Neuronal stem cell (in vitro differentiated cells): ENCODE measurements at regions not wholly inside any gene's neighbourhood (a gene's known extent, or its start where the extent isn't known, plus 50 kb on each side); places are given as distances from the start of the nearest gene placed in this dataset.

Source experiments
- DNase-seq: peaks from one replicate; pipeline ENCODE4 v3.0.0-alpha.2; 2013; ENCODE audit warnings: low spot score
- H2AFZ ChIP-seq: one replicate; pipeline ENCODE4 v1.6.1; 2013; ENCODE audit warnings: mild to moderate bottlenecking, low read length, inconsistent platforms
- H2AK5ac ChIP-seq: 2 replicates; pipeline ENCODE4 v1.6.1; 2013; ENCODE audit warnings: low read depth, mild to moderate bottlenecking, inconsistent platforms, low read length, moderate library complexity, mixed read lengths
- H2BK120ac ChIP-seq: 2 replicates; pipeline ENCODE4 v1.6.1; 2013; ENCODE audit warnings: low read depth, mild to moderate bottlenecking, inconsistent platforms, low read length, moderate library complexity, mixed read lengths
- H2BK12ac ChIP-seq: one replicate; pipeline ENCODE4 v1.6.1; 2013; ENCODE audit warnings: low read length, inconsistent platforms
- H2BK15ac ChIP-seq: 2 replicates; pipeline ENCODE4 v1.6.1; 2013; ENCODE audit warnings: mild to moderate bottlenecking, low read length, inconsistent platforms, mixed read lengths
- H2BK5ac ChIP-seq: one replicate; pipeline ENCODE4 v1.6.1; 2013; ENCODE audit warnings: inconsistent platforms, mild to moderate bottlenecking, low read length, moderate library complexity
- H3K14ac ChIP-seq: one replicate; pipeline ENCODE4 v1.6.1; 2013; ENCODE audit warnings: low read length, inconsistent platforms
- H3K18ac ChIP-seq: 2 replicates; pipeline ENCODE4 v1.6.1; 2013; ENCODE audit warnings: low read length, inconsistent platforms
- H3K23ac ChIP-seq: 2 replicates; pipeline ENCODE4 v1.6.1; 2013; ENCODE audit warnings: low read depth, mild to moderate bottlenecking, mixed read lengths, low read length, inconsistent platforms; ENCODE audit not compliant: poor library complexity
- H3K27ac ChIP-seq: replicated peaks from 3 replicates; pipeline ENCODE4 v1.5.1; 2013; ENCODE audit warnings: low read length, inconsistent platforms
- H3K27me3 ChIP-seq, 3 experiments: 2 replicates each; pipeline ENCODE4 v1.6.1; 2013; ENCODE audit warnings: low read length in 3 of 3, mild to moderate bottlenecking in 2 of 3, inconsistent platforms in 1 of 3, low read depth in 1 of 3, mixed read lengths in 1 of 3, moderate library complexity in 1 of 3; ENCODE audit not compliant: control insufficient read depth in 3 of 3, insufficient read depth in 3 of 3
- H3K36me3 ChIP-seq, 2 donors: replicated peaks in 1 of 2; 2 replicates each; pipeline ENCODE4 v1.6.1; 2013; ENCODE audit warnings: low read length in 2 of 2; ENCODE audit not compliant: control insufficient read depth in 2 of 2, insufficient read depth in 2 of 2
- H3K4ac ChIP-seq: 2 replicates; pipeline ENCODE4 v1.6.1; 2013; ENCODE audit warnings: inconsistent platforms, mild to moderate bottlenecking, low read length, moderate library complexity
- H3K4me1 ChIP-seq, 2 donors: 1 replicate in 1 of 2; 2 replicates in 1 of 2; pipeline ENCODE4 v1.6.1; 2013; ENCODE audit warnings: low read length in 2 of 2, low read depth in 1 of 2; ENCODE audit not compliant: control insufficient read depth in 2 of 2, insufficient read depth in 1 of 2
- H3K4me2 ChIP-seq: one replicate; pipeline ENCODE4 v1.6.1; 2013; ENCODE audit warnings: mild to moderate bottlenecking, low read length, inconsistent platforms; ENCODE audit not compliant: insufficient read depth, poor library complexity, severe bottlenecking
- H3K4me3 ChIP-seq, 2 donors: 2 replicates each; pipeline ENCODE4 v1.5.1; 2013; ENCODE audit warnings: low read length in 2 of 2, mild to moderate bottlenecking in 2 of 2, inconsistent platforms in 1 of 2, moderate library complexity in 1 of 2
- H3K79me1 ChIP-seq: one replicate; pipeline ENCODE4 v1.6.1; 2013; ENCODE audit warnings: low read depth, mild to moderate bottlenecking, inconsistent platforms, low read length, moderate library complexity
- H3K9ac ChIP-seq: one replicate; pipeline ENCODE4 v1.6.1; 2013; ENCODE audit warnings: mild to moderate bottlenecking, low read depth, low read length, inconsistent platforms; ENCODE audit not compliant: poor library complexity
- H3K9me3 ChIP-seq, 2 donors: replicated peaks in 1 of 2; 2 replicates each; pipeline versions ENCODE3 to v1.6.1; 2013; ENCODE audit warnings: low read length in 2 of 2, mild to moderate bottlenecking in 2 of 2, inconsistent platforms in 1 of 2, low read depth in 1 of 2, mixed read lengths in 1 of 2, moderate library complexity in 1 of 2; ENCODE audit not compliant: control insufficient read depth in 2 of 2, insufficient read depth in 1 of 2
- H4K8ac ChIP-seq: one replicate; pipeline ENCODE4 v1.6.1; 2013; ENCODE audit warnings: low read depth, mild to moderate bottlenecking, inconsistent platforms, low read length, moderate library complexity
- H4K91ac ChIP-seq: one replicate; pipeline ENCODE4 v1.6.1; 2013; ENCODE audit warnings: low read length, low read depth, mild to moderate bottlenecking, inconsistent platforms; ENCODE audit not compliant: poor library complexity
- WGBS, 2 donors: extraction: QIAGEN DNeasy Blood & Tissue Kit; methylation state at CpG; one replicate each; pipeline ENCODE4 v1.1.7; 2013; ENCODE audit warnings: missing lambda C conversion rate in 2 of 2, mixed read lengths in 1 of 2; ENCODE audit not compliant: insufficient read length in 2 of 2, insufficient replicate concordance in 1 of 2; ENCODE audit errors: extremely low coverage in 2 of 2; 5-methylcytosine and 5-hydroxymethylcytosine counted together

GRCh38 chr16:77067900-77068299, 123.1 kb upstream of the MON1B start:
- H3K9me3 ChIP-seq = no peaks in the 10 kb centered on the region
- H2BK5ac ChIP-seq = no peak overlapping the region
- H4K8ac ChIP-seq = no peak overlapping the region
- no peaks in the 10 kb centered on the region for H3K79me1 ChIP-seq
- no CpG with 5 or more reads among the region's 2 CpGs for WGBS, 2 donors
- no peak overlapping the region for H3K18ac ChIP-seq
- H2AK5ac ChIP-seq = no peak overlapping the region
- no peak overlapping the region for H2BK12ac ChIP-seq
- no peak overlapping the region for H3K9ac ChIP-seq
- H2BK120ac ChIP-seq = no peak overlapping the region
- H3K23ac ChIP-seq = no peak overlapping the region
- no peak for DNase-seq
- no peak overlapping the region for H4K91ac ChIP-seq
- no peaks in the 10 kb centered on the region for H3K36me3 ChIP-seq
- peaks cover 0 to 11% of the 10 kb centered on the region in 2 donors for H3K4me1 ChIP-seq
- H2AFZ ChIP-seq = no peak overlapping the region
- no peak overlapping the region for H3K14ac ChIP-seq
- no peaks in the 10 kb centered on the region for H3K27me3 ChIP-seq
- no peak overlapping the region for H3K4me3 ChIP-seq
- no peak overlapping the region for H3K27ac ChIP-seq
- H3K4me2 ChIP-seq = no peak overlapping the region
- no peak overlapping the region for H2BK15ac ChIP-seq
- H3K4ac ChIP-seq = no peak overlapping the region

- Histone ChIP-seq H3K4me1 (peaks cover 0 to 10% of the 10 kb centered on the region in 2 donors), H3K9me3 (no peaks in the 10 kb centered on the region), H2BK15ac (no peak overlapping the region), H3K4me3 (no peak overlapping the region), H3K9ac (no peak overlapping the region), H2BK120ac (no peak overlapping the region), H3K27ac (no peak overlapping the region), H3K23ac (no peak overlapping the region), H3K27me3 (no peaks in the 10 kb centered on the region), H3K4ac (no peak overlapping the region), H2AK5ac (no peak overlapping the region), H4K8ac (no peak overlapping the region), H3K4me2 (no peak overlapping the region), H3K79me1 (no peaks in the 10 kb centered on the region), H3K18ac (no peak overlapping the region), H2AFZ (no peak overlapping the region), H2BK12ac (no peak overlapping the region), H3K36me3 (no peaks in the 10 kb centered on the region), H2BK5ac (no peak overlapping the region), H4K91ac (no peak overlapping the region), H3K14ac (no peak overlapping the region)
- WGBS, 2 donors = no CpG with 5 or more reads among the region's 1 CpG
- no peak for DNase-seq
Measured at GRCh38 chr16:77068402-77068801, 122.6 kb upstream of the MON1B start.

- H3K4me1 ChIP-seq = no peaks in the 10 kb centered on the region
- no peak overlapping the region for H4K91ac ChIP-seq
- no peak overlapping the region for H3K9ac ChIP-seq
- H3K9me3 ChIP-seq = no peaks in the 10 kb centered on the region
- H3K18ac ChIP-seq = no peak overlapping the region
- H4K8ac ChIP-seq = no peak overlapping the region
- no peak for DNase-seq
- no peaks in the 10 kb centered on the region for H3K36me3 ChIP-seq
- no peak overlapping the region for H3K4me3 ChIP-seq
- no CpG with 5 or more reads among the region's 2 CpGs for WGBS, 2 donors
- H3K23ac ChIP-seq = no peak overlapping the region
- no peaks in the 10 kb centered on the region for H3K27me3 ChIP-seq
- H2BK12ac ChIP-seq = no peak overlapping the region
- no peak overlapping the region for H3K4ac ChIP-seq
- H3K27ac ChIP-seq = no peak overlapping the region
- no peak overlapping the region for H2AK5ac ChIP-seq
- no peak overlapping the region for H2AFZ ChIP-seq
- H3K4me2 ChIP-seq = no peak overlapping the region
- H2BK120ac ChIP-seq = no peak overlapping the region
- H2BK15ac ChIP-seq = no peak overlapping the region
- H3K79me1 ChIP-seq = no peaks in the 10 kb centered on the region
- H2BK5ac ChIP-seq = no peak overlapping the region
- H3K14ac ChIP-seq = no peak overlapping the region
Measured at GRCh38 chr16:77069929-77070328, 121.1 kb upstream of the MON1B start.

- Histone ChIP-seq H3K4me1 (no peaks in the 10 kb centered on the region), H3K79me1 (no peaks in the 10 kb centered on the region), H2AFZ (no peak overlapping the region), H3K36me3 (no peaks in the 10 kb centered on the region), H3K4me2 (no peak overlapping the region), H2BK12ac (no peak overlapping the region), H4K91ac (no peak overlapping the region), H2AK5ac (no peak overlapping the region), H3K4ac (no peak overlapping the region), H3K27ac (no peak overlapping the region), H3K9me3 (no peaks in the 10 kb centered on the region), H3K23ac (no peak overlapping the region), H4K8ac (no peak overlapping the region), H3K4me3 (no peak overlapping the region), H3K18ac (no peak overlapping the region), H2BK15ac (no peak overlapping the region), H3K9ac (no peak overlapping the region), H3K14ac (no peak overlapping the region), H2BK5ac (no peak overlapping the region), H3K27me3 (no peaks in the 10 kb centered on the region), H2BK120ac (no peak overlapping the region)
- DNase-seq = no peak
- no CpG with 5 or more reads among the region's 6 CpGs for WGBS, 2 donors
Measured at GRCh38 chr16:77070683-77071082, 120.3 kb upstream of the MON1B start.
